Sigmoid colon (tissue), 4 donors: ENCODE measurements at regions not wholly inside any gene's neighbourhood (a gene's known extent, or its start where the extent isn't known, plus 50 kb on each side); places are given as distances from the start of the nearest gene placed in this dataset.

Experiments used
- EP300 ChIP-seq, 4 donors: sonication (generic); formaldehyde crosslinking; IDR thresholded peaks; one replicate each; pipeline ENCODE4 v1.6.1; 2017; ENCODE audit warnings: antibody characterized with exemption in 4 of 4
- POLR2A ChIP-seq, 2 donors: fragments of 450-650 bp; IDR thresholded peaks; one replicate each; pipeline ENCODE4 v1.6.1; 2016; ENCODE audit warnings: antibody characterized with exemption in 2 of 2, mild to moderate bottlenecking in 2 of 2, moderate library complexity in 2 of 2
- POLR2AphosphoS5 ChIP-seq, 4 donors: sonication (generic); formaldehyde crosslinking; IDR thresholded peaks; one replicate each; pipeline ENCODE4 v1.6.1; 2017; ENCODE audit warnings: antibody characterized with exemption in 4 of 4
- TF ChIP-seq, protein P1 (sequence below), 4 experiments: fragments of 450-650 bp in 3 of 4; fragments of 200-600 bp in 1 of 4; IDR thresholded peaks; one replicate each; pipeline ENCODE4 v1.5.1; 2016 to 2019; ENCODE audit warnings: antibody characterized with exemption in 4 of 4, mild to moderate bottlenecking in 3 of 4, moderate library complexity in 2 of 4

DNA sequence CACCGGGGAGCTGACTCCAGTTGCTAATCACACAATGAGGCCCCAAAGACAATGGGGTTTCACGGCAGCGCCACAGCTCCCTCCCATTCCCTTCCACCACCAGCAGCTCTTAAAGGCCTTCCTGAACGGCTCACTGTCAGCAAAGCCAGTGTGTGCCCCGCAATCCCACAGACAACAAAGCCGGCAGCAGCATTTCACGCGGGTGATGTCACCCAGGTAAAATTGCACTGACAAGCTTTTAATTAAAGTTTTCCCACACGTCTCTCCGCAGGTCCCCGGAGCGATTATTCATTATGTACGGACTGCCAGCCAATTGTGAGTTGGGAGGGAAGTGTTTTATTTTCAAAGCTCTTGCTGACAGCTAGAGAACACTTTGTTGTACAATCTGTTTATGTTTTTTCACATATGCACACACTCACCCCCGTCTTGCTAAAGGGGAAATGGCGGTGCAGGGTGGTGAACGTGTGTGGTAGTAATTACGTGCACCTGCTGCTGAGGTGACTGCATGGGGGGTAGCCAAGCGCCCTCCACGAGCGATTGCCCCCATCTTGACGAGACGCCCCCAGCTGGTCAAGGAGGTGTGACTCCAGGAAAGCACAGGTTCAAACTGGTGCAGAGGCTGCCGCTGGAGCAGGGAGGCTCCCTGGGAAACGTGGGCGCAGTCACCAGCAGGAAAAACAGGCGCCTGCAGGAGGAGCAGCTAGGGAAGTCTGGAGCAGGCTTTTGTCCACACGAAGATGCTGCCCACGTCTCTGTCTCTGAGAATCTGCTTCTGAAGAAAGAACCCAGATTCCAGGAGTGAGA lies 65.0 kb downstream of the IRX2 start:
- TF ChIP-seq POLR2A (IDR thresholded peaks at IDR 0.05) (no peak), POLR2AphosphoS5 (IDR thresholded peaks at IDR 0.05) (no peak), EP300 (IDR thresholded peaks at IDR 0.05) (no peak)
- TF ChIP-seq, protein P1, sequence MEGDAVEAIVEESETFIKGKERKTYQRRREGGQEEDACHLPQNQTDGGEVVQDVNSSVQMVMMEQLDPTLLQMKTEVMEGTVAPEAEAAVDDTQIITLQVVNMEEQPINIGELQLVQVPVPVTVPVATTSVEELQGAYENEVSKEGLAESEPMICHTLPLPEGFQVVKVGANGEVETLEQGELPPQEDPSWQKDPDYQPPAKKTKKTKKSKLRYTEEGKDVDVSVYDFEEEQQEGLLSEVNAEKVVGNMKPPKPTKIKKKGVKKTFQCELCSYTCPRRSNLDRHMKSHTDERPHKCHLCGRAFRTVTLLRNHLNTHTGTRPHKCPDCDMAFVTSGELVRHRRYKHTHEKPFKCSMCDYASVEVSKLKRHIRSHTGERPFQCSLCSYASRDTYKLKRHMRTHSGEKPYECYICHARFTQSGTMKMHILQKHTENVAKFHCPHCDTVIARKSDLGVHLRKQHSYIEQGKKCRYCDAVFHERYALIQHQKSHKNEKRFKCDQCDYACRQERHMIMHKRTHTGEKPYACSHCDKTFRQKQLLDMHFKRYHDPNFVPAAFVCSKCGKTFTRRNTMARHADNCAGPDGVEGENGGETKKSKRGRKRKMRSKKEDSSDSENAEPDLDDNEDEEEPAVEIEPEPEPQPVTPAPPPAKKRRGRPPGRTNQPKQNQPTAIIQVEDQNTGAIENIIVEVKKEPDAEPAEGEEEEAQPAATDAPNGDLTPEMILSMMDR (IDR thresholded peaks at IDR 0.05), result no peak
